HS-27A (cell line): ENCODE measurements at regions not wholly inside any gene's neighbourhood (a gene's known extent, or its start where the extent isn't known, plus 50 kb on each side); places are given as distances from the start of the nearest gene placed in this dataset.

Experiments
- DNase-seq: peaks from one replicate; pipeline ENCODE4 v3.0.0-alpha.2; 2012; ENCODE audit warnings: low read depth, missing footprints

GRCh38 chr20:58139849-58140786 lies 88.3 kb downstream of the ANKRD60 start:
- DNase-seq = no peak

DNA sequence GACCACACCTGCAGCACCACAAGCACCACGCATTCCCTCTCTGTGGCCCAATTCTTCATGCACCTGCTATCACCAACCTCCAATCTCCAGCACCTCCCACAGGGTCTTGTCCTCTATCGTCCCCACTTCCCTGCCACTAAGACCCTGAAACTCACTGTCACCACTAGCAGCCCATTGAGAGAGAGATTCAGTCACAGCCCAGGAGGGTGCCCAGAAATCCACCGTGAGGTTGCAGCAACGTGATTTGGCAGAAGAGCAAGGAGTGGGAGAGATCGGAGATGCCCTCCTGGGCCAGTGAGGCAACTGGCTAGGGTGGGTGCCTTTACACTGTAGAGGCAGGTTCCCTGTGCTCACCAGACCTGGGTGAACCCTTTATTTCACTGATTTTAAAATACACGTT lies 90.1 kb downstream of the ANKRD60 start:
- no peak for DNase-seq

DNA sequence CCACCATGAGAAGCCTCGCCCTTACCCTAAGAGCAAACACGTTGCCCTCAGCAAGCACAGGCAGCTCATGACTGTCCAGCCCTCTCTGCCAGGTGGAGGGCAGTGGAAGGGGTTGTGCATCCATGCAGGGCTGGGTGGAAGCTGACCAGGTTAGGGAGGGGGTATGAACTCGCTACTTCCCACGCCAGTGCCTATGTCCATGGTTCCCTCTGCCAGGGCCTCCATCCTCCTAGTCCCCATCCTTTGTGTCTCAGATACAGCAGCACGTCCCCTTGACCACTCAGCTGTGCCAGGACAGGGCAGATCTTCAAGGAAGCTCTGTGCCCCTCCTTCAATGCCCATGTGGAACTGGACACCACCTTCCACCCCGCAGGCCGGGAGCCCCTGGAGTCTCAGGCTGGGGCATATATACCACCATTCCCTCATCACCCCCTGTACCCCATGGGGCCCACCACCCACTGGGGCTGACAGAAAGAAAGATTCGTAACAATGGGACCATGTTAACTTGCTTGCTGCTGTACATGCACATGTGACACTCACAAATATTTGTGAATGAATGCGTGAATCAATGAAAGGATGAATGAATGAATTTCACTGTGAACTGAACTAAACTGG lies 90.7 kb downstream of the ANKRD60 start:
- no peak for DNase-seq

DNA sequence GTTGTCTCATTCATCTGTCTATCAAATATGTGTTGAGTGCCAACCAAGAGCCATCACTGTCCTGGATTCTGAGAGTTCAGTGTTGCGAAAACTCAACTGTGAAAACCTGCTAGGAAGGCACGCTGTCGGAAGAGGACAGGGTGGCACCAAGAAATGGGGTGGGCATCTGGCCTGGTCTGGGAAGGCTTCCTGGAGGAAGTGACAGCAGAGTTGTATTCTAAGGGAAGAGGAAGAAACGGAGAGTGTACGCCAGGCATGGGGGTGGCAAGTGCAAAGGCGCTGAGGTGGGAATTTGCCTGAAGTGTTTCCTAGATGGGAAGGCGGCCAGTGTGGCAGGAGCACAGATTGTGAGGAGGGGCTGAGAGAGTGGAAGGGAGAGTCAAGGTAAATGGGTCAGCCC lies 91.2 kb downstream of the ANKRD60 start:
- no peak for DNase-seq

DNA sequence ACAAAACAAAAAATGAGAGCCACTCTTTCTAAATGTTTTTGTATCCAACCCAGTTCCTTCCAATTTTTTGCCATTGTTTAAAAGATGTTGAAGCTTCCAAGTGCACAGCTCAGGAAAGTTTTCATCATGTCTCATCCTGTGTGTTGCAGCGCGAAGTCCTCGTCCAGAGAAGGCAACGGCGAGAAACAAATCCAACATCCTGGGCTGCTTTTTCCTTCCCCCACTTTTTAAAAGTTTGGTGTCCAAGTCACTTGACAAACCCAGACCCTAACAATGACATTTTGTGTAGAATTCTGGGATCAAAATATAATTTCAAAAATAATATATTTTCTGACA lies 92.3 kb downstream of the ANKRD60 start:
- DNase-seq = no peak

- DNase-seq = no peak
Measured at GRCh38 chr20:58135441-58136148, 92.9 kb downstream of the ANKRD60 start.

DNA sequence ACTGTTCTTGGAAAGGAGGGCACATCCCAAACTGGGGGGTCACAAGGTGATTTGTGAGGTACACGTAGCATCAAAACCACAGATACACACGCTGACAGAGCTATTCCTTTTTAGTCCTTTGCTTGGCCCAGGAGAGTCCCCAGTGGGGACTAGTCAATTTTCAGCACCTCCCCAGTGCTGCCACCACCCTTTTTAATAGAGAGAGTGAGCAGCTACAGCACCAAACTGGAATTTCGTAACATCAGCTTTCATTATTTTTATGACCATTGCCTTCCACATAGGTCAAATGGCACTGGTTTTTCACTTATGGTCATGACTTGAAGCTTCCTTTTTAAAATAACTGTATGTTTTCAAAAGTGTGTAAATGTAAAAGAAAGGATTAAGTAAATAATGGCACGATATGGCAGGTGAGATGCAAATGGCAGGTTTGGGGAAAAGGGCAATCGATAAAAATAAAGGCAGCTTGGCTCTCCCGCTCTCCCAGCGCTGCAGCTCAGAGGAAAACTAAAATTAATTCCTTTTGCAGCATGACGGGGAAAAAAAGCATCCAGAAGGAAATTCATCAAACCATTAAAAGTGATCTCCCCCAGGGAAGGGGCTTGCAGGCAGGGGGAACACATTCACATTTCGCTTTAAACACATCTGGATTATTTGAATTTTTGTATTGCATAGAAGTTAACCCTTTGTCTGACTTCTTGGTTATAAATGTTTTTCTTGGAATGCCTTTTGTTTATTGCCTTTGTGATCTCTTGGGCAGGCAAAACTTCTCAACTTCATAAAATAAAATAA lies 95.2 kb downstream of the ANKRD60 start:
- no peak for DNase-seq

DNA sequence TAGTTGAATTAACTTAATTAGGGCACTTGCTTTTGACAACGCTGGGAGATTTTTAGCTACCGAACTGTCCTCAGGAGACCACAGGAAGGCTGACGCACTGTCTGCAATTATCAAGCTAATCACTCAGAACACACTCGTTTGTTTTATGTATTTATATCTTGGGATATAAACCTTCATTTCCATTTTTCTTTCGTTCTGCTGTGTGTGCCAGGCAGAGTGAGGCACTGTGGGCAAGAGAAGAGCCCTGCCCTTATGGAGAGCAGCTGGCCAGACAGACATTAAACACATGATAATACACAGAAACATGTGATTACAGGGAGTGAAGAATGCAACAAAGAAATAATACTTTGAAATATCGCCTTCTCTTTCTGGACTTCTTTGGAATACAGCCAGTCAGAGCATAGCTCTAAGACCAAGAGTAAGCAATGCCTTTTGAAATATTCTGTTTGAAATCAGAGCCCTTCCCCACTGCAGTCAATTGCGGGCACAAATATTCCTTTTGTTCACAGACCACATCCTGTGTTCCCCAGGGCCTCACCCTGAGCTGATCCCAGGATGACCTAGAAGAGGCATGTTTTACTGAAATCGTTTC lies 96.8 kb downstream of the ANKRD60 start:
- peak; percentile 71 for DNase-seq

DNA sequence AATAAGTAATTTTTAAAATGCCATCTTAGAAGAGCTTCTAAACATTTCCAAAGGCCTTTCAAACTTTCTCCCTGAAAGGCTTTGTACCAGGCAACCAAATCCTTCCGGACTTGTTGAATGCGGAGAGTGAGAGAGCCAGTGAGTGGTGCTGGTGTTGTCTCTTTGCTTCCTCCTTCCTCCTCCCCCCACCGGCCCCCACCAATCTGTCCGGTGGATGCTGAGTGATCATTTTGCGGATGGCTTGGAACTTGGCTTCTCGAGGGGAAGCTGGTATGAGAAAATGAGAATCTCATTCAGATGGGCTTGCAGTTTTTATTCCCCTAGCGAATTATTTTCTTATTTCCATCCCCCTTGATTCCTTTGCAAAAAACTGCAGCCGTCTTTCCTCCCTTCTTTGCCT lies 97.3 kb downstream of the ANKRD60 start:
- DNase-seq = no peak

GRCh38 chr20:58130581-58130980 lies 97.9 kb downstream of the ANKRD60 start:
- no peak for DNase-seq

GRCh38 chr20:58130156-58130555 lies 98.3 kb downstream of the ANKRD60 start:
- DNase-seq = no peak

GRCh38 chr20:58129721-58130151 lies 98.7 kb downstream of the ANKRD60 start:
- no peak for DNase-seq

DNA sequence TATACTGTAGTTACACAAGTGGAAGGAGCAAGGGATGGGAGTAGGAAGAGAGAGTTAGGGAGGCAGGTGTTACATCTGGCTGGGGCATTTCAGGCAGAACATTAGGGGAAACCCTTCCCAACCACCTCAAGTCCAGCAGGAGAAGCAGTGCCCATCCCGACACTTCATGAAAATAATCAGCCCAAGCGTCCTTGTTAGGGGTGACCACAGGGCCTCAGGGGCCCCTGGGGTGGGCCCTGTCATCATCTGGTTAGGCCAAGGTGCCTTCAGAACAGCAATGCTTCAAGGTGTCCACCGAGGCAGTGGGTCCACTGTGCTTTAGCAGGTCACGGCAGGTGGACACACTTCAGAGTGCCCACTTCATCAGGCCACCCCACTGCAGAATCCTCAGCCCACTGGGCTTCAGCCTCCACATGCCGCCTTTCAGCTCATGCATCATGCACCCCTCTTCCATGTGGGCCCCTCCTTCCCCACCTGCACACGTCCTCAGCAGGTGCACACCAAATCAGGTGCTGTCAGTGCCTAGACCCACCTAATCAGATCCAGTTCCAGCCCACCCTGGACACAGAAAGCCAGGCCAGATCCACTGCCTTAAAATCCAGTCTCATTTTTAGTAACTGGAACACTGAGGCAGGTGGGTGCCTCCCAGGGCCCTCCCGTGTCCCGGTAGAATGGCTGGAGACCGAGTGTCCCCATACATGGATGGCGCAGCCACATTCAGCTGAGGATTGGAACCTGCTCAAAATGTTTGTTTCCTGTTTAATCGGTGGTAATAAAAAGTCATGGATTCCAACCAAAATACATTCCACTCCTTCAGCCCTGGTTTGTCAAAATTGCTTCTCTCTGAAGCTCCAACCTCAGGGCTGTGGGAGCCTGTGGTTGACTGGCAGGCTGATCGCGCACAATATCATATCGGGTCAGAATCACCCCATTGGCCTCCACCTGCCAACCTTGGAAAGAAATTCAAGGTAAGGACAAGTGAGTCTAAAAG lies 99.5 kb downstream of the ANKRD60 start:
- no peak for DNase-seq

- no peak for DNase-seq
Measured at GRCh38 chr20:58127701-58128111, 100.7 kb downstream of the ANKRD60 start.

DNA sequence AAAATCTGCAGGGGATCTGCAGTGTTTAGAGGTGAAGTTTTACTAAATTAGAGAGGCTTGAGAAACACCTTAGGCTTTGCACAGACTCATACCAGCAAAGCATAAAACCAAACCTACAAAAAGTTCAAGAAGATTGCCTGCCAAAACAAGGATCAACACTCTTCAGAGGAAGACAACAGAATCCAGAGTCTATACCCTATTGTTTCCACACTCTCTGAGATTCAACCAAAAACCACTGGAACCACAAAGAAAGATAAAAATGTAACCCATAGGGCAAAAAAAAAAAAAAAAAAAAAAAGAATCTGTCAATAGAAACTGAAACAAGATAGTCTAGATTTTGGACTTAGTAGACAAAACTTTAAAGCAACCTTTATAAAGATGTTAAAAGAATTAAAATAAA lies 102.7 kb downstream of the ANKRD60 start:
- DNase-seq = no peak

GRCh38 chr20:58117944-58118343 lies 110.5 kb downstream of the ANKRD60 start:
- DNase-seq = no peak

DNA sequence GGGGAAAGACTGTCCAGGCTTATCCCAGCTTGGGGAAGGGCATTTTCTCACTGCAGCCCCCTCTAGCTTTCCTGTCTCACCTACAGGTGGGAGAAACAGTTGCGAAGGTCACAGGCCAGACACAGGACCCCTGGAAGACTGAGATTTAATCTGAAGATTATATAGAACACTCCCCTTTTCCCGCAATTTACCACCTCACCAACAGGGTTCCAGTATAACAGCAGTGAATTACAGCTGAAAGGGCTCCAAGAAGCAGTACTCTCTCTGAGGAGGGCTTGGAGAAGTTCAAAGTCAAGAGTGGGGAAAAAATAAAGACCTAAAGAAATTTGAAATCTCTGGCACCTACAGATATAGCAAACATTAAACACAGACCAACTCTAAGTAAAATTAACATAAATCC lies 111.9 kb downstream of the ANKRD60 start:
- no peak for DNase-seq

GRCh38 chr20:58113716-58114115 lies 114.7 kb downstream of the ANKRD60 start:
- no peak for DNase-seq

DNA sequence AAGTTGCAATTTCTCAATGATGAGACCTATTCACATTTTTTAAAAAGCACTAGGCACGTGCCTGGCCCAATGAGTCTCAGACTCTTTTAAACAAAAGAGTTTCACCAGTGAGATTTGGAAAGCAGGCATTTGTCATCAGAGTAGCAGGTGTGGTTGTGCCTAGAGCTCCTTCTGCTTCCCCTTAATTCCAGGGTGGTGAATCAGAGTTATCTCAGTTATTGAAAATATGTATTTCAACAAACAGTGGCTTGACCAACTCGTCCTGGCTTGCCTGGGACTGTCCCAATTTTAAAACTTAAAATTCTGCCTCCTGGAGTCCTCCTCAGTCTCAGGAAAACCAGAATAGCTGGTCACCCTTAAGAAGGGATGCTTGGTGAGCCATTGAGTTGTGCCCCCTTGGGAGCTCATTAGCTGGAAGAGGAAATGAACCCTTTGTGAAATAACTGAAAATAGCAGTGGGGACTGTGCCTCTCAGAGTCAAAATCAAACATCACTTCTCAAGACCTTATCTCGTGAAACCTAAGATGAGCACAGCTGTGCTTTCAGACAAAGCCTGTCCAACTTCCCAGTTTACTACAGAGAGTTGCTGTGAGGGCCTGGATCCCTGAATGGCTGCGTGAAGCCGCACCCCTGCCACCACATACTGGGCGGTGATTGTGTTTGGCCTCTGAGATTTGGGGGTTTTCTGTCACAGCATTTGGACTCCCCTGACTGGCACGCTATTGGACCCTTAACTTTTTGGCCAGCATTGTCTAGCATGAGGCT lies 116.3 kb downstream of the ANKRD60 start:
- peak; percentile 96 for DNase-seq
